Esophagus squamous epithelium (tissue), 4 donors: ENCODE measurements at regions not wholly inside any gene's neighbourhood (a gene's known extent, or its start where the extent isn't known, plus 50 kb on each side); places are given as distances from the start of the nearest gene placed in this dataset.

Source experiments
- POLR2A ChIP-seq, 4 donors: fragments of 450-650 bp; IDR thresholded peaks; one replicate each; pipeline ENCODE4 v1.6.1; 2017; ENCODE audit warnings: antibody characterized with exemption in 4 of 4, mild to moderate bottlenecking in 4 of 4, moderate library complexity in 3 of 4
- TF ChIP-seq, protein P1 (sequence below), 6 experiments: fragments of 450-650 bp in 4 of 6; fragments of 200-600 bp in 2 of 6; sonication (generic) in 2 of 6; IDR thresholded peaks; one replicate each; pipeline ENCODE4 v1.5.1; 2016 to 2019; ENCODE audit warnings: antibody characterized with exemption in 6 of 6, mild to moderate bottlenecking in 4 of 6, moderate library complexity in 4 of 6

- TF ChIP-seq, protein P1, sequence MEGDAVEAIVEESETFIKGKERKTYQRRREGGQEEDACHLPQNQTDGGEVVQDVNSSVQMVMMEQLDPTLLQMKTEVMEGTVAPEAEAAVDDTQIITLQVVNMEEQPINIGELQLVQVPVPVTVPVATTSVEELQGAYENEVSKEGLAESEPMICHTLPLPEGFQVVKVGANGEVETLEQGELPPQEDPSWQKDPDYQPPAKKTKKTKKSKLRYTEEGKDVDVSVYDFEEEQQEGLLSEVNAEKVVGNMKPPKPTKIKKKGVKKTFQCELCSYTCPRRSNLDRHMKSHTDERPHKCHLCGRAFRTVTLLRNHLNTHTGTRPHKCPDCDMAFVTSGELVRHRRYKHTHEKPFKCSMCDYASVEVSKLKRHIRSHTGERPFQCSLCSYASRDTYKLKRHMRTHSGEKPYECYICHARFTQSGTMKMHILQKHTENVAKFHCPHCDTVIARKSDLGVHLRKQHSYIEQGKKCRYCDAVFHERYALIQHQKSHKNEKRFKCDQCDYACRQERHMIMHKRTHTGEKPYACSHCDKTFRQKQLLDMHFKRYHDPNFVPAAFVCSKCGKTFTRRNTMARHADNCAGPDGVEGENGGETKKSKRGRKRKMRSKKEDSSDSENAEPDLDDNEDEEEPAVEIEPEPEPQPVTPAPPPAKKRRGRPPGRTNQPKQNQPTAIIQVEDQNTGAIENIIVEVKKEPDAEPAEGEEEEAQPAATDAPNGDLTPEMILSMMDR (IDR thresholded peaks at IDR 0.05): no peak
- TF ChIP-seq POLR2A (IDR thresholded peaks at IDR 0.05): no peak
Observed at GRCh38 chr5:20985754-20986153, 997.8 kb upstream of the CDH18 start.
